ENCODE measurements at regions not wholly inside any gene's neighbourhood (a gene's known extent, or its start where the extent isn't known, plus 50 kb on each side); places are given as distances from the start of the nearest gene placed in this dataset.

GRCh38 chr14:81971911-81972310 lies 438.3 kb upstream of the SEL1L start:
- Histone ChIP-seq H3K4me3 (IDR thresholded peaks at IDR 0.05; ENCODE audit: insufficient read depth, low read depth, low read length) (no peak overlapping the region), H3K79me2 (ENCODE audit: insufficient read depth, low read depth) (no peaks in the 10 kb centered on the region), H3K4me1 (ENCODE audit: low read depth, poor library complexity, severe bottlenecking) (no peaks in the 10 kb centered on the region), H2AFZ (ENCODE audit: low read depth) (no peak overlapping the region), H3K27me3 (ENCODE audit: insufficient read depth, low read depth) (no peaks in the 10 kb centered on the region), H4K20me1 (ENCODE audit: insufficient read depth) (no peaks in the 10 kb centered on the region), H3K27ac (no peak overlapping the region), H3K36me3 (ENCODE audit: insufficient read depth) (no peaks in the 10 kb centered on the region), H3K4me2 (no peak overlapping the region), H3K9ac (no peak overlapping the region)
- TF ChIP-seq, protein P1, sequence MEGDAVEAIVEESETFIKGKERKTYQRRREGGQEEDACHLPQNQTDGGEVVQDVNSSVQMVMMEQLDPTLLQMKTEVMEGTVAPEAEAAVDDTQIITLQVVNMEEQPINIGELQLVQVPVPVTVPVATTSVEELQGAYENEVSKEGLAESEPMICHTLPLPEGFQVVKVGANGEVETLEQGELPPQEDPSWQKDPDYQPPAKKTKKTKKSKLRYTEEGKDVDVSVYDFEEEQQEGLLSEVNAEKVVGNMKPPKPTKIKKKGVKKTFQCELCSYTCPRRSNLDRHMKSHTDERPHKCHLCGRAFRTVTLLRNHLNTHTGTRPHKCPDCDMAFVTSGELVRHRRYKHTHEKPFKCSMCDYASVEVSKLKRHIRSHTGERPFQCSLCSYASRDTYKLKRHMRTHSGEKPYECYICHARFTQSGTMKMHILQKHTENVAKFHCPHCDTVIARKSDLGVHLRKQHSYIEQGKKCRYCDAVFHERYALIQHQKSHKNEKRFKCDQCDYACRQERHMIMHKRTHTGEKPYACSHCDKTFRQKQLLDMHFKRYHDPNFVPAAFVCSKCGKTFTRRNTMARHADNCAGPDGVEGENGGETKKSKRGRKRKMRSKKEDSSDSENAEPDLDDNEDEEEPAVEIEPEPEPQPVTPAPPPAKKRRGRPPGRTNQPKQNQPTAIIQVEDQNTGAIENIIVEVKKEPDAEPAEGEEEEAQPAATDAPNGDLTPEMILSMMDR (conservative IDR thresholded peaks at IDR 0.05; ENCODE audit: low read depth, low read length) = no peak

DNA sequence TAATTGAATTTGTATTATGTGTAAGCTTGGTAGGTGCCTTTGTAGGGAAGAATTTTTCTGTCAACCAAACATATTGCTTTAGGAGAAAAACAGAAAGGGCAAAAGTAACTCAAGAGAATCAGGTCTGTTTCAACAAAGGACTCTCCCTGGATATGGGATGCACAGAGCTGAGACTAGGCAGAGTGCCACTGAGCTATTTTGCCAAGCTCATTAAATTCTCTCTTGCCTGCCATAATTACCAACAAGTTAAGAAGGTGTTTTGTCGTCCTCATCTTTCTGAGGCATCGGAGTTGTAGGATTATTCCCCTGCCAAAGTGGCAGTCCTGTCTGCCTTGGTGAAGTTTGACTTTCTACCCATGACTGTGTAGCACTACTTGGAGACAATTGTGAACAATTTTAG lies 438.9 kb upstream of the SEL1L start:
- Histone ChIP-seq H3K4me3 (IDR thresholded peaks at IDR 0.05; ENCODE audit: insufficient read depth, low read depth, low read length) (no peak overlapping the region), H3K36me3 (ENCODE audit: insufficient read depth) (no peaks in the 10 kb centered on the region), H3K27ac (no peak overlapping the region), H3K4me1 (ENCODE audit: low read depth, poor library complexity, severe bottlenecking) (no peaks in the 10 kb centered on the region), H3K79me2 (ENCODE audit: insufficient read depth, low read depth) (no peaks in the 10 kb centered on the region), H3K27me3 (ENCODE audit: insufficient read depth, low read depth) (no peaks in the 10 kb centered on the region), H2AFZ (ENCODE audit: low read depth) (no peak overlapping the region), H3K9ac (no peak overlapping the region), H4K20me1 (ENCODE audit: insufficient read depth) (no peaks in the 10 kb centered on the region), H3K4me2 (no peak overlapping the region)
- TF ChIP-seq, protein P1 (conservative IDR thresholded peaks at IDR 0.05; ENCODE audit: low read depth, low read length) = no peak

DNA sequence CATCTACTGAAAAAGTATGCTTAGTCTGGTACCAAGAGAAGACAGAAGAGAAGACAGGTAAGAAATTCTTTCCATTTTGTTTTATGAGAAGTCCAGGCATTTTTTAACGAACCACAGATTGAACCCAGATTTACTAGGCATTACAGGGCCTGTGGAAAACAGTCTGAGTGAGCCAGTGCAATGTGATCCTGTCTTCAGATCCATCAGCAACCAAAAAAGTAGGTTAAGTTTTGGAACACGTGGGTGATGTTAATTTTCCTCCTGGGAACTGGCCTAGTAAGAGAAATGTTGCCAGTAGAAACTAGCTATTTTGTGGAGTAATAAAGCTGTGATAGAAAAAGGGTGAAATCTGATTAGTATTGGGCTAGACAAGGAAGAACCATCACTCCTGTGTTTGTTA lies 440.9 kb upstream of the SEL1L start:
- H3K4me2 ChIP-seq = no peak overlapping the region

GRCh38 chr14:81980601-81981306 lies 447.1 kb upstream of the SEL1L start:
- Histone ChIP-seq H3K4me3 (IDR thresholded peaks at IDR 0.05; ENCODE audit: insufficient read depth, low read depth, low read length) (no peak overlapping the region), H3K79me2 (ENCODE audit: insufficient read depth, low read depth) (no peaks in the 10 kb centered on the region), H3K4me1 (ENCODE audit: low read depth, poor library complexity, severe bottlenecking) (no peaks in the 10 kb centered on the region), H3K36me3 (ENCODE audit: insufficient read depth) (no peaks in the 10 kb centered on the region), H2AFZ (ENCODE audit: low read depth) (no peak overlapping the region), H3K9ac (no peak overlapping the region), H3K4me2 (no peak overlapping the region), H3K27ac (no peak overlapping the region), H3K27me3 (ENCODE audit: insufficient read depth, low read depth) (no peaks in the 10 kb centered on the region), H4K20me1 (ENCODE audit: insufficient read depth) (no peaks in the 10 kb centered on the region)
- TF ChIP-seq, protein P1 (conservative IDR thresholded peaks at IDR 0.05; ENCODE audit: low read depth, low read length) = no peak

More for the DNA sequence above, 440.9 kb upstream of the SEL1L start:
- TF ChIP-seq, protein P1 (conservative IDR thresholded peaks at IDR 0.05; ENCODE audit: low read depth, low read length) = no peak
- no peaks in the 10 kb centered on the region for H3K36me3 ChIP-seq (ENCODE audit: insufficient read depth)
- H3K27ac ChIP-seq = no peak overlapping the region
- H3K4me3 ChIP-seq (IDR thresholded peaks at IDR 0.05; ENCODE audit: insufficient read depth, low read depth, low read length) = no peak overlapping the region
- H3K79me2 ChIP-seq (ENCODE audit: insufficient read depth, low read depth) = no peaks in the 10 kb centered on the region
- no peaks in the 10 kb centered on the region for H3K4me1 ChIP-seq (ENCODE audit: low read depth, poor library complexity, severe bottlenecking)
- no peak overlapping the region for H2AFZ ChIP-seq (ENCODE audit: low read depth)
- no peak overlapping the region for H3K9ac ChIP-seq
- H4K20me1 ChIP-seq (ENCODE audit: insufficient read depth) = no peaks in the 10 kb centered on the region
- H3K27me3 ChIP-seq (ENCODE audit: insufficient read depth, low read depth) = no peaks in the 10 kb centered on the region
